ENCODE measurements at regions not wholly inside any gene's neighbourhood (a gene's known extent, or its start where the extent isn't known, plus 50 kb on each side); places are given as distances from the start of the nearest gene placed in this dataset.

DNA sequence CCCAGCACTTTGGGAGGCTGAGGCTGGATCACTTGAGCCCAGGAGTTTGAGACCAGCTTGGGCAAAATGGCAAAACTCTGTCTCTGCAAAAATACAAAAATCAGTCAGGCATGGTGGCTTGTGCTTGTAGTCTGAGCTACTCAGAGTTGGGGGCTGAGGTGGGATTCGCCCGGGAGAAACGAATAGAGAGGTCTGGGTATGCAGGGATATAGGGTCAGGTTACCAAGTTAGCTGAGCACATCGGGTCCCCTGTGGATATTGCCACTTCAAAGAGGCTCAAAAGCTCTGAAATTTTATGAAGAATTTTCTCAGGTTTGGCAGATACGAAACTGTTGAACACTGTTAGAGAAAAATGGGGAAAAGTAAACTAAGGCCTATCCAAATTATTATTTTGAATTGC lies 120.9 kb upstream of the SGK1 start:
- TF ChIP-seq CTCF (IDR thresholded peaks at IDR 0.05) (no peak), POLR2AphosphoS5 (IDR thresholded peaks at IDR 0.05) (no peak)
